ENCODE measurements at regions not wholly inside any gene's neighbourhood (a gene's known extent, or its start where the extent isn't known, plus 50 kb on each side); places are given as distances from the start of the nearest gene placed in this dataset.

- TF ChIP-seq, protein P1, sequence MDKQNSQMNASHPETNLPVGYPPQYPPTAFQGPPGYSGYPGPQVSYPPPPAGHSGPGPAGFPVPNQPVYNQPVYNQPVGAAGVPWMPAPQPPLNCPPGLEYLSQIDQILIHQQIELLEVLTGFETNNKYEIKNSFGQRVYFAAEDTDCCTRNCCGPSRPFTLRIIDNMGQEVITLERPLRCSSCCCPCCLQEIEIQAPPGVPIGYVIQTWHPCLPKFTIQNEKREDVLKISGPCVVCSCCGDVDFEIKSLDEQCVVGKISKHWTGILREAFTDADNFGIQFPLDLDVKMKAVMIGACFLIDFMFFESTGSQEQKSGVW (CRISPR knock-in tag; IDR thresholded peaks at IDR 0.05; ENCODE audit: borderline replicate concordance) = no peak
- TF ChIP-seq RARA (CRISPR knock-in tag; IDR thresholded peaks at IDR 0.05) (no peak), ZNF720 (CRISPR knock-in tag; IDR thresholded peaks at IDR 0.05) (no peak), MED8 (CRISPR knock-in tag; IDR thresholded peaks at IDR 0.05; ENCODE audit: insufficient replicate concordance) (no peak), ZNF484 (CRISPR knock-in tag; IDR thresholded peaks at IDR 0.05; ENCODE audit: borderline replicate concordance, low read depth) (no peak), MIER2 (CRISPR knock-in tag; IDR thresholded peaks at IDR 0.05) (no peak), PRMT3 (CRISPR knock-in tag; IDR thresholded peaks at IDR 0.05; ENCODE audit: borderline replicate concordance, low read depth) (no peak), ZNF546 (CRISPR knock-in tag; conservative IDR thresholded peaks at IDR 0.05) (no peak)
- TF ChIP-seq, protein P2, sequence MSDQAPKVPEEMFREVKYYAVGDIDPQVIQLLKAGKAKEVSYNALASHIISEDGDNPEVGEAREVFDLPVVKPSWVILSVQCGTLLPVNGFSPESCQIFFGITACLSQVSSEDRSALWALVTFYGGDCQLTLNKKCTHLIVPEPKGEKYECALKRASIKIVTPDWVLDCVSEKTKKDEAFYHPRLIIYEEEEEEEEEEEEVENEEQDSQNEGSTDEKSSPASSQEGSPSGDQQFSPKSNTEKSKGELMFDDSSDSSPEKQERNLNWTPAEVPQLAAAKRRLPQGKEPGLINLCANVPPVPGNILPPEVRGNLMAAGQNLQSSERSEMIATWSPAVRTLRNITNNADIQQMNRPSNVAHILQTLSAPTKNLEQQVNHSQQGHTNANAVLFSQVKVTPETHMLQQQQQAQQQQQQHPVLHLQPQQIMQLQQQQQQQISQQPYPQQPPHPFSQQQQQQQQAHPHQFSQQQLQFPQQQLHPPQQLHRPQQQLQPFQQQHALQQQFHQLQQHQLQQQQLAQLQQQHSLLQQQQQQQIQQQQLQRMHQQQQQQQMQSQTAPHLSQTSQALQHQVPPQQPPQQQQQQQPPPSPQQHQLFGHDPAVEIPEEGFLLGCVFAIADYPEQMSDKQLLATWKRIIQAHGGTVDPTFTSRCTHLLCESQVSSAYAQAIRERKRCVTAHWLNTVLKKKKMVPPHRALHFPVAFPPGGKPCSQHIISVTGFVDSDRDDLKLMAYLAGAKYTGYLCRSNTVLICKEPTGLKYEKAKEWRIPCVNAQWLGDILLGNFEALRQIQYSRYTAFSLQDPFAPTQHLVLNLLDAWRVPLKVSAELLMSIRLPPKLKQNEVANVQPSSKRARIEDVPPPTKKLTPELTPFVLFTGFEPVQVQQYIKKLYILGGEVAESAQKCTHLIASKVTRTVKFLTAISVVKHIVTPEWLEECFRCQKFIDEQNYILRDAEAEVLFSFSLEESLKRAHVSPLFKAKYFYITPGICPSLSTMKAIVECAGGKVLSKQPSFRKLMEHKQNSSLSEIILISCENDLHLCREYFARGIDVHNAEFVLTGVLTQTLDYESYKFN (CRISPR knock-in tag; conservative IDR thresholded peaks at IDR 0.05) = no peak
Measured at GRCh38 chr2:129753261-129753660, 226.2 kb upstream of the RAB6C start (continued).

GRCh38 chr2:129754421-129754820, 225.0 kb upstream of the RAB6C start:
- intact Hi-C loops (cut with micrococcal nuclease; ENCODE audit: unreplicated experiment) = no loop called here
- Histone ChIP-seq H2AFZ (ENCODE audit: low read length) (no peak overlapping the region), H3K9me3 (ENCODE audit: low read length) (no peaks in the 10 kb centered on the region), H3K79me2 (ENCODE audit: insufficient read depth, low read length) (no peaks in the 10 kb centered on the region), H3K4me1 (ENCODE audit: insufficient read depth, low read length) (no peaks in the 10 kb centered on the region), H3K36me3 (replicated peaks in 1 of 2; ENCODE audit: control insufficient read depth in 1 of 2, insufficient read depth in 2 of 2, low read length in 2 of 2) (no peaks in the 10 kb centered on the region), H3K27me3 (ENCODE audit: control insufficient read depth in 1 of 2, insufficient read depth in 2 of 2, low read length in 2 of 2) (peaks cover 6 to 57% of the 10 kb centered on the region in 2 experiments; a peak in 4 of 5 replicates), H3K4me3 (replicated peaks in 1 of 3; ENCODE audit: insufficient read depth in 1 of 3, low read depth in 2 of 3, low read length in 3 of 3) (no peak overlapping the region), H3K27ac (ENCODE audit: extremely low read length, insufficient read depth, low read length) (no peak overlapping the region), H3K4me2 (ENCODE audit: low read depth, low read length) (no peak overlapping the region), H3K9ac (ENCODE audit: insufficient read depth, low read depth, low read length) (no peak overlapping the region), H4K20me1 (ENCODE audit: insufficient read depth, low read length) (no peaks in the 10 kb centered on the region)
- FAIRE-seq = no peak
- ChIA-PET CTCF (ENCODE audit: low intra/inter-chr PET ratio, low total read pairs) (no interaction called here), POLR2A (no interaction called here)
- in situ Hi-C loops (cut with HindIII; ENCODE audit: extremely low pct_ligation_motif_present, low pct_unique_long_range_greater_than_20kb) = no loop called here
- BruUV-seq (replicated peaks) = no TSS peak
- WGBS (ENCODE audit: low lambda C conversion rate) = 63% methylated on average over 14 of the region's 14 CpGs
- DNase-seq (ENCODE audit: low spot score) = no peak
- no peak for ATAC-seq
- TF ChIP-seq ZC3H4 (CRISPR knock-in tag; IDR thresholded peaks at IDR 0.05; ENCODE audit: borderline replicate concordance) (no peak), MIXL1 (CRISPR knock-in tag; IDR thresholded peaks at IDR 0.05) (no peak), ZNF441 (CRISPR knock-in tag; IDR thresholded peaks at IDR 0.05; ENCODE audit: borderline replicate concordance) (no peak), ZNF569 (CRISPR knock-in tag; IDR thresholded peaks at IDR 0.05; ENCODE audit: borderline replicate concordance) (no peak), TP53 (CRISPR knock-in tag; conservative IDR thresholded peaks at IDR 0.05) (no peak), SKI (IDR thresholded peaks at IDR 0.05; ENCODE audit: partially characterized antibody) (no peak), ZNF850 (CRISPR knock-in tag; conservative IDR thresholded peaks at IDR 0.05) (no peak), ATM (IDR thresholded peaks at IDR 0.05; ENCODE audit: borderline replicate concordance) (no peak)
- TF ChIP-seq, protein P3, sequence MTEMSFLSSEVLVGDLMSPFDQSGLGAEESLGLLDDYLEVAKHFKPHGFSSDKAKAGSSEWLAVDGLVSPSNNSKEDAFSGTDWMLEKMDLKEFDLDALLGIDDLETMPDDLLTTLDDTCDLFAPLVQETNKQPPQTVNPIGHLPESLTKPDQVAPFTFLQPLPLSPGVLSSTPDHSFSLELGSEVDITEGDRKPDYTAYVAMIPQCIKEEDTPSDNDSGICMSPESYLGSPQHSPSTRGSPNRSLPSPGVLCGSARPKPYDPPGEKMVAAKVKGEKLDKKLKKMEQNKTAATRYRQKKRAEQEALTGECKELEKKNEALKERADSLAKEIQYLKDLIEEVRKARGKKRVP (CRISPR knock-in tag; IDR thresholded peaks at IDR 0.05) = no peak
- TF ChIP-seq, protein P4, sequence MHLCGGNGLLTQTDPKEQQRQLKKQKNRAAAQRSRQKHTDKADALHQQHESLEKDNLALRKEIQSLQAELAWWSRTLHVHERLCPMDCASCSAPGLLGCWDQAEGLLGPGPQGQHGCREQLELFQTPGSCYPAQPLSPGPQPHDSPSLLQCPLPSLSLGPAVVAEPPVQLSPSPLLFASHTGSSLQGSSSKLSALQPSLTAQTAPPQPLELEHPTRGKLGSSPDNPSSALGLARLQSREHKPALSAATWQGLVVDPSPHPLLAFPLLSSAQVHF (CRISPR knock-in tag; IDR thresholded peaks at IDR 0.05) = no peak
